HG02981 (cell line): ENCODE measurements at regions not wholly inside any gene's neighbourhood (a gene's known extent, or its start where the extent isn't known, plus 50 kb on each side); places are given as distances from the start of the nearest gene placed in this dataset.

ENCODE experiments used
- ATAC-seq: cut with Tn5 transposase; IDR thresholded peaks from one replicate; pipeline ENCODE4 v1.9.1; 2021; ENCODE audit warnings: mild to moderate bottlenecking, moderate library complexity; ENCODE audit not compliant: unreplicated experiment

DNA sequence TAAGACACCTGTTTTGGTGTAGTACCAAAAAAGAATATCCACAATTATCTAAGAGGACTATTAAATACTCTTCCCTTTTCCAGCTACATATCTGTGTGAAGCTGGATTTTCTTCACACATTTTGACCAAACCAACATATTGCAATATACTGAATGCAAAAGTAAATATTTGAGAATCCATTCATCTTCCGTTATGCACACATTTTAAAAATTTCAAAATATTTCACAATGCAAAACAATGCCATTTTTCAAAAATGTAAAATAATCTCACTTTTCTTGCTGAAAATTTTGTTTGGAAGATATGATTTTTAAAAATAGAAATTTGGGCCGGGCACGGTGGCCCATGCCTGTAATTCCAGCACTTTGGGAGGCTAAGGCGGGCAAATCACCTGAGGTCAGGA lies 133.9 kb upstream of the FUT8 start:
- no peak for ATAC-seq

DNA sequence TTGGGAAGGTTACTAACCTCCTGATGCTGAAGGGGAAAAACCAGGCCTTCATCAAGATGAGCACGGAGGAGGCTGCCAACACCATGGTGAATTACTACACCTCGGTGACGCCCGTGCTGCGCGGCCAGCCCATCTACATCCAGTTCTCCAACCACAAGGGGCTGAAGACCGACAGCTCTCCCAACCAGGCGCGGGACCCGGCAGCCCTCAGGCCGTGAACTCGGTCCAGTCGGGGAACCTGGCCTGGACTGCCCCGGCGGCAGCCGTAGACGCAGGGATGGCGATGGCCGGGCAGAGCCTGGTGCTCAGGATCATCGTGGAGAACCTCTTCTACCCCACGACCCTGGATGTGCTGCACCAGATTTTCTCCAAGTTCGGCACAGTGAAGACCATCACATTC lies 133.0 kb upstream of the FUT8 start:
- no peak for ATAC-seq

DNA sequence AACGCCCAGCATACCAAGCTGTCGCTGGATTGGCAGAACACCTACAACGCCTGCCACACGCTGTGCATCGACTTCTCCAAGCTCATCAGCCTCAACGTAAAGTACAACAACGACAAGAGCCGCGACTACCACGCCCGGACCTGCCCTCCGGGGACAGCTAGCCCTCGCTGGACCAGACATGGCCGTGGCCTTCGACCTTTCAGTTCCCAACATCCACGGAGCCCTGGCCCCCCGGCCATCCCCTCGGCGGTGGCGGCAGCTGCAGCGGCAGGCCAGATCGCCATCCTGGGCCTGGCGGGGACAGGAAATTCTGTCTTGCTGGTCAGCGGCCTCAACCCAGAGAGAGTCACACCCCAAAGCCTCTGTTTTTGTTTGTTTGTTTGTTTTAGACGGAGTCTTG lies 132.6 kb upstream of the FUT8 start:
- ATAC-seq = no peak

DNA sequence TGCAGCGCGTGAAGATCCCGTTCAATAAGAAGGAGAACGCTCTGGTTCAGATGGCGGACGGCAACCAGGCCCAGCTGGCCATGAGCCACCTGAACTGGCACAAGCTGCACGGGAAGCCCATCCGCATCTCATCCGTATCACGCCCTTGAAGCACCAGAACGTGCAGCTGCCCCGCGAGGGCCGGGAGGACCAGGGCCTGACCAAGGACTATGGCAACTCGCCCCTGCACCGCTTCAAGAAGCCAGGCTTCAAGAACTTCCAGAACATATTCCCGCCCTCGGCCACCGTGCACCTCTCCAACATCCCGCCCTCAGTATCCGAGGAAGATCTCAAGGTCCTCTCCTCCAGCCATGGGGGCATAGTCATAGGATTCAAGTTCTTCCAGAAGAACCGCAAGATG lies 131.9 kb upstream of the FUT8 start:
- no peak for ATAC-seq

DNA sequence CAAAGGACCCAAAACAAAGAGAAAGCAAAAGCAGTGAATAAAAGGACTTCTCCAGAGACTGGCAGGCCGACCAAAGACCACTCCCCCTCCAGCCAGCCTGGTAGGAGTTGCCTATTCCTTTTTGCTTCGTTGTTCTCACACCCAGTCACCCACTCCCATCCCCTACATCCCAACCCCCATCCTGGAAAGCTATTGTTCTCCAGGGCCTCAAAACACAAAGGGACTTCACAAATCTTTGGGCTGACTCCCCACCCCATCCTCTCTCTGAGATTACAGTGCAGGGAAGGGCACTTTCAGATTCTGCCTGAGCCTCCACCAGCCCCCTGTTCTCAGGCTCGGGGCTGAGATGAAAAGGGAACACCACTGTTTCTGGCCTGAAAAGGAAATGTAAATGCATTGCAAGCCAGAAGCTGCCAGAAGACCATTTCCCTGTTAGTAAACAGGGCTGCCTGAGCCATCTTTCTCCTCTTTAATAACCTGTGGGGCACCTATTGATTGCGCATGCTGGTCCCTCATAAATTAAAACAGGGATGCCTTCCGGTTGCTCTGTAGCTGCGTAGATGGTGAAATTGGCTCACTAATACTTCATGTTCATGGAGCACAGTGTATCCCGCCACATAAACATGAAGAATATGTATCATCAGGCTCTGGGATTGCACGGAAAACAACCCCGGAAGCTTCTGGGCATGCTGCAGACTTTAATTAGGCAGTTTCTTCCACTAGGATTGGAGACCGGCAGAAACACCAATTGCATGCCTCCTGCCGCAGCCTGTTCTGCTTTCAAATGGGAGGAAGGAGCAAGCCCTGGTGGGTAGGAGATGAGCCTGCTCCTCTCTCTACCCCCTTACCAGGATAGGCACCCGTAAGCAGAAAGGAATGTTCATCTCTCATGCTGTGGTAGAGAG lies 130.3 kb upstream of the FUT8 start:
- no peak for ATAC-seq

DNA sequence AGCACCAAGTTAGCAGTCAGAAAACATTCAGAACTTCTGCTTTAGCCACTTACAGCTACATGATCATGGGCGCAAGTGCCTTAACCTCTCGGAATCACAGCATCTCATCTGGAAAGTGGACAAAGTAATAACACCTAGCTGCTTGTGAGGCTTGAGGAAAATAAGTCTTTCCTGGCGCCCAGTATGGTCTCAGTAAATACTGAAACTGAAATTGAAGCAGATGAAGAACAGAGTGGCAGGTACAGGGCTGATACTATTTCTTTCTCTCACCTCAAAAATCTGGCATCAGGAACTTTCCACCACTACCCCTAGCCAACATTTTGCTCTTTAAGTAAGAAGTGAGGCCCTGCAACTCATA lies 129.7 kb upstream of the FUT8 start:
- ATAC-seq = no peak

DNA sequence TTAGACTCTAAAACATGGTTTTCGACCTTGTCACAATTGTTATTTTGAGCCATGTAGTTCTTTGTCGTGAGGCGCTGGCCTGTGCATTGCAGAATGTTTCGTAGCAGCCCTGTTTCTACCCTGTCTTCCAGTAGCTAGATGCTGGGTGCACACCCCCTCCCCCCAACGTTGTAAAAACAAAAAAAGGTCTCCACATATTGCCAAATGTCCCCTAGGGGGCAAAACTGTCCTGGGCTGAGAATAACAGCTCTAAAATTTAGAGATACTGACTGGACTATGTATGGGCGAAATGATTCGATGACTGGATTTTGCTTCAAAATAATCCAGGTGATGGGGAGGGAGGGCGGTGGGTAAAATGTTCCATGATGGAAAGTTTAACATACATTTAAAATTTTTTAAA lies 126.1 kb upstream of the FUT8 start:
- ATAC-seq = no peak

DNA sequence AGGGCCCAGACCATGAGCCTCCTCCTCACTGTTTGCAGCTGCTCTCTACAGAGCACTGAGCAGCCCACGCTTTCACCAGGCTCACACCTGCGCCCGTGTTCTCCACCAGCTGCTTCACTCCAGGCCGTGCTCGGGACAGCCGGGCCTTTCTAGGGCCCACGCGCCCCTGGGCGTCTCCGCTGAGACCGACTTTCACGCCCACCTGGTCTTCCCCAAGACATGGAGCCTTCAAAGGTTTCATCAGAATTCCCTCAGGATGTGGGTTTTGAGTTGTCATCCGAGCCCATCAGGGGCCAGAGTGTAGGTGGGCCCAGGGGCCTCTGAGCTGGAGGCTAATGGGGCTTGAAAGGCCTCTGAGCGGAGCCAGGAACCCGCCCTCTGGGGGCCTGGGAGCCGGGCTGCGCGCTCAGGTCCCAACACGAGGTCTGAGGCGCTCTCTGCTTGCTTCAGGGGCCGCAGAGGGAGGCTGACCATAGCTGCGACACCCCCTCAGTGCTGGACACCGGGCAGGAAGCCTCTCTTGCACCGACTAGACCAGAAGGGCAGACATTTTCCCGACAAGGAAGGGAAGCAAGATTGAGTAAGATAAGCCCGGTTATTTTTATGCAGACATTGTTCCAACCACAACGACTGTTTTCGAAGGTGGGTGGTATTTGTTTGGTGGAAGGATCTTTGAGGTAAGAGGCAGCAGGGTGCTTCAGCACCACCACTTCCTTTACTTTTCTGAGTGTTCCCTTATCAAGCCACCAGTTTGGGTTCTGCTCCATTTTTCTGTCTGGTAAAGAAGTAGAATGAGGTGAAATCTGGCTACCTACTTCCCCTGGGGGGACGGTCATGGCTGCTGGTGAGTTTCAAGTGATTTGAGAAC lies 125.0 kb upstream of the FUT8 start:
- ATAC-seq = peak; percentile 58

DNA sequence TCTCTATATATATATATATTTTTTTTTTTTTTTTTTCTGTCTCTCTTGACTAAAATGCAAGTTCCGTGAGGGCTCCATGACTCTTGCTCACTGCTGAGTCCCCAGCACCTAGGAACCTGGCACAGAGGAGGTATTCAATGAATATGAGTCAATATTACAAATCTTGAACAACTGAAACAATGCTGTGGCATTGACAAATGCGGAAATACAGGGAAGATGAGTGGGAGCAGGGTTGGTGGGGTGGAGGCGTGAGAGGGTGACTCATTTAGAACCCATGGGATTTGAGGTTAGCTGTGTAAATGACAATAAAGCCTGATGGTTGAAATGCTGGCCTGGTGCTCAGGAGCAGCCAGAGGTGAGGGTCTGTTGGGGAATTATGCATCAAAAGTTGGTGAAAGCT lies 121.7 kb upstream of the FUT8 start:
- ATAC-seq = no peak

DNA sequence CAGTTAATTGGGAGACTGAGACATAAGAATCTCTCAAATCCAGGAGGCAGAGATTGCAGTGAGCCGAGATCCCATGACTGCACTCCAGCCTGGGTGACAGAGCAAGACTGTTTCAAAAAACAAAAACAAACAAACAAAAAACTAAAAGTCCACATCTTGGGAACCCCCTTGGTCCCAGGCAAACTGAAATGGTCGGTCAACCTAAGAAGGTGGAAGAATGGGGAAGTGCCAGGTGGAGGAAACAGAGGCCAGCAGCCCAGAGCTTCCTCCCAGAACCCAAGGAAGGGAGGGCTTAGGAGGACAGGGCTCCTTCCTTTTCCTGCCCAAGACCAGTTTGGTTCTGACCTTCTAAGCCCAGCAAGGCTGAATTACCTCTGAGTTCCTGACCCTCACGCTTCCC lies 121.0 kb upstream of the FUT8 start:
- ATAC-seq = no peak

DNA sequence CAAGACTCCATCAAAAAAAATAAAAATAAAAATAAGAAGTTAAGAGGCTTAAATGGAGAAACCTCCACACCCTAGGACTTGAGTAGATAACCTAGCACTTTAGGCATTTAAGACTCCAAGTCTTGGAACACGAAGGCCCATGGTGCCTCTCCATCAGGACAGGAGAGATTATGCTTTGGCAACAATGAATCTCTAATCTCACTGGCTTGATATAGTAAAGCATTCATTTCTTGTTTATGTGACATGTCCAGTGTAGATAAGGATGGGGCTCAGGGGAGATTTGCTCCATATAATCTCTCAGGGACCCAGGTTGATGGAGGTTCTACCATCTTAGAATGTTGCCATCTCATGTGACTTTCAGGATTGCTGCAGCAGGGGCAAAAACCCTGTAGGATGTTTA lies 117.7 kb upstream of the FUT8 start:
- no peak for ATAC-seq

DNA sequence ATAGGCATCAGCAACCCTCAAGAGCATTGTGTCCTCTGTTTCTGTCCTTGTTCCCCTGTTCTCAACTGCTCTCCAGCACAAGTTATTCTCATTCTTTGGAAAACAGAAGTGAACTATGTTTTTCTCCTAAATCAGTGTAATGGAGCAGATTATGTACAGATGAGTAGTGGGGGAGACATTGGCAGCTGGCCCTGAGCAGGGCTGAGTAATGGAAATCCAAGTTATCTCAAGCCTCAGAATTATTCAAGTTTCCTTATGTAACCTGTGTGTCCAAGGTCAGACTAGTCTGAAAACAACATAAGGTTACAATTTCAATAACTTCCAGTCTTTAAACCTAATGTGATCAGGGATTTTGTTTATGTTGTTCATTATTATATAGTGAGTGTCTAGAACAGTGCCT lies 116.1 kb upstream of the FUT8 start:
- ATAC-seq = no peak

DNA sequence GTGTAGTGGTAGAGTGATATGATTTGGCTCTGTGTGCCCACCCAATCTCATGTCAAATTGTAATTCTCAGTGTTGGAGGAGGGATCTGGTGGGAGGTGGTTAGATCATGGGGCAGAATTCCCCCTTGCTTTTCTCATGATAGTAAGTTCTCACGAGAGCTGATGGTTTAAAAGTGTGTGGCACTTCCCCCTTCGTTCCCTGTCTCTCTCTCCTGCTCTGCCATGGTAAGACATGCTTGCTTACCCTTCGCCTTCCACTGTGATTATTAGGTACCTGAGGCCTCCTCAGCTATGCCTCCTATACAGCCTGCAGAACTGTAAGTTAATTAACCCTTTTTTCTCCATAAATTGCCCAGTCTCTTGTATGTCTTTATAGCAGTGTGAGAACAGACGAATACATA lies 115.7 kb upstream of the FUT8 start:
- no peak for ATAC-seq

DNA sequence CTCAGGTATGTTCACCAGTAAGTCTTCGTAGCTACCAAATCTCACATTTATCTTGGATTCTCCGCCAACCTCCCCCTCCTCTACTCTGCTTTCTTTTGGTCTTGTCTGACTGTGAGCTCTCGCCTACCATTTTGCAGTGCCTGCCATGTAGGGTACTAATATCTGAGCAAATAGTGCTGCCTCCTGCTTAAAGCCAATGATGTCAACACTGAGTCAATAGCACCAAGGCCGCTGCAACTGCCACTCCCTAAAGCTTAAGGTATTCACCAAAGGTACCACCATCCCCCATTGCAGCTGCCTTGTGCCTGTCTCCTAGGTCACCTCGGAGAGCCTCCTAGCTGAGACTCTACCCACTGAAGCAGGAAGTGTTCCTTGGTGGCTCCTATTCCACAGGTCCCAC lies 114.8 kb upstream of the FUT8 start:
- no peak for ATAC-seq

DNA sequence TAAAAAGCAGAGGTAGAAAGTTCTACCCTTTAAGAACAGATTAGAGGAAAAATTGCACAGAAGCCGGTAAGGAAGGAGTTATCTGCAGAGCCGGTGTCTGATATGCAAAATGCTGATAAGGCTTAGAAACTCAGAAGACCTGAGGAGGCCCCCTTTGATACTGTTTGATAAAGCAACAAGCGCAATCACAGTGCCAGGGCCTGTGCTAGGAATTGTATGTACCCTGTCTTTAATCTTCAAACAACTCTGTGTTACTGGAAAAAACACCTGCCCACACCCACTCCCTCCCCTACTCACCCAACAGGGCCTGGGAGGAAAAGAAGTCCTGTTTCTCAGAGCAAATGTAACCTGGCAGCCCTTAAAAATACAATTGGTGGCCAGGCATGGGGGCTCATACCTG lies 112.7 kb upstream of the FUT8 start:
- no peak for ATAC-seq

DNA sequence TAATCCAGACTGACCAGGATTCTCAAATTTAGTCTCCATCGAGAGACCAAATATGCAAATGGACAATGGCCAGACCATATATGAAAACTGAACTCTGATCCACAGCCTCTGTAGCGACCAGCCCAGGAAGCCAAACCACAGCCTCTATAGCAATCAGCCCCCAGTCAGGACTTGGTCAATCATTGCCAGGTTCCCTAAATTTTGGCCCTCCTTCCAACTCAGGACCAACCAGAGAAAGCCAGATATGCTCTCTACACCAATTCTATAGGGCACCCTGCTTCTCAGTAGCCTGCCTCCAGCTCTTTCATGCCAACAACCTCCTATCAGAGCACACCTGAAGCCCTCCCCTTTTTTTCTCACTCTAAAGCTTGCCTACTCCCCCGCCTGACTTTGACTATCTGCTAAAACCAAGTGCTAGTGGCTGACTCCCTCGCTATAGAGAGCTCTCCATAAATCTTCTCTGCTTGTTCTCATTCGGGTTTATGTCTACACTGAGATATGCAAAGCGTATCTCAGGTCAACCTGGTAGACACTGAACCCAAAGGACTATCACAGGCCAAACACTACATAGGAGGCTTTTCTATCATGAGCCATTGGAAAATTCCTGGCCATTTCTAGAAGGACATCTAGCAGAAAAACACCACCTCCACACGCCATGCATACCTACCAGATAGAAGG lies 110.5 kb upstream of the FUT8 start:
- peak; percentile 67 for ATAC-seq

DNA sequence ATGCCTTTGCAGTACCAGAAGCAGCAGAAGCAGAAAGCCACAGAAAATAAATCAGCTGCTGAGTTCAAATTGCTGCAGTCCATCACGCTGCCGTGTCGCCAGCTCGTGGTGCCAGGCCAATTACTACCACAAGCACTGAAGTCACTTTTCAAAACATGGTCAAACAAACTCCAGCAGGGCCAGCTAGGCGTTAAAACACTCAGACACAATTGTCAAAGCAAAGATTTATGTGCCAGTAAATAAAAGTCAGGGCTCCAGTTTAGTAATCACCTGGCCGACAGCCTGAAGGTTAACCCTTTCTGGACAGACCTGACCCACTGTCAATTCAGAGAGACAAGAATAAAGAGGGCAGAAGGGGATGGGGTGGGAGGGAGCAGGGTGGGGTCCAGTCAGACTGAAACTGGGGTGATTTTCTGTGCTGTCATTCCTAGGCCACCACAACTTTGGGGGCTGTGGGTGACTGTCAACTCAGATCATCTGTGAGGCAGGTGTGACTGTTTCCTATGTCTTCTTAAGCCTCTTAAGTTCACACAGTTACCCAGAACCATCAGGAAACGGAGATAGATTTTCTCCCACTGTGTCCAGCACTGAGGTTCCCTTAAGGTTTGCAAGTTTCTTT lies 109.8 kb upstream of the FUT8 start:
- peak; percentile 49 for ATAC-seq

DNA sequence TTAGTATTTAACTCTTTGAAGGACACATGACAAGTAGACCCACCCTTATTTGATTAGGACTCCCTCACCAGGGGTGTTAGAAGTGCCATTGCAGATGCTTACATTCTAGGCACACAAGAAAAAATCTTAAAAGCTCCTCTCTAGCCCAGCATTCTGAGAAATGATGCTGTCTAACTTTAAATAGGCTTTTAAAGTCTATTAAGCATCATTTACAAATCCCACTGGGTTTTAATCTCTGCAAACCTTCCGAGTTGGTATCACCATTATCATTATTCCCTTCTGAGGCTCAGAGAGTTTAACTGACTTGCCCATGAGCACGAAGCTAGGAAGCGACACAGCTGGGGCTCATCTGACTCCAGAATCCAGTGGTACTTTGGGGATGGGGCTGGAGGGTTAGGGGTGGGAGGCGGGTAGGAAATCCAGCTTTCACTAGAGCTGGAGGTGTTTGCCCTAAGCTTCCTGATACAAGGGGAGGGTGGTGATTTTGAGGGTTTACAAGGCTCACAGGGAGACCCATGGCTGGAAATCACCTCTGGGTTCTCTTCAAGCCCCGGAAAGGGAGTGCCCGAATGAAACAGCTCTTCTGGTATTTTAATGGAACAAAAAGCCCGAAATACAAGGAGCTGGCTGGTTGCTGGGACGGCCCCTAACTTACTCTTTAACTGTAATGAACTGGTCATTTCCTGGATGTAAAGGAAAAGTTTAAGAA lies 109.2 kb upstream of the FUT8 start:
- no peak for ATAC-seq

DNA sequence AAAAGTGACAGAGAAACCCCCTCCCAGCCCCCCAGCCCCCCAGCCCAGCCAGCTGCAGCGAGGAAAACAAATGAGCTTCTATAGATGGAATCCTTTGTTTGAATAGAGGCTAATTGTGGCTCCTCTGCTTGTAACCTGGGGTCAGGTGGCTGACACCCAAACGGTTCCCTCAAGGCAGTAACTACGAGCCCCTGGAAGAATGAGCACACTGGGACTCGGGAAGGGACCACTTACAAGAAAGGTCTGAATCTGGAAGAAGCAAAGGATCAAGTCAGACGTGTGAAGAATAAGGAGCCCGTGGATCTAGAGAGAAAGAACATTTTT lies 108.7 kb upstream of the FUT8 start:
- no peak for ATAC-seq

DNA sequence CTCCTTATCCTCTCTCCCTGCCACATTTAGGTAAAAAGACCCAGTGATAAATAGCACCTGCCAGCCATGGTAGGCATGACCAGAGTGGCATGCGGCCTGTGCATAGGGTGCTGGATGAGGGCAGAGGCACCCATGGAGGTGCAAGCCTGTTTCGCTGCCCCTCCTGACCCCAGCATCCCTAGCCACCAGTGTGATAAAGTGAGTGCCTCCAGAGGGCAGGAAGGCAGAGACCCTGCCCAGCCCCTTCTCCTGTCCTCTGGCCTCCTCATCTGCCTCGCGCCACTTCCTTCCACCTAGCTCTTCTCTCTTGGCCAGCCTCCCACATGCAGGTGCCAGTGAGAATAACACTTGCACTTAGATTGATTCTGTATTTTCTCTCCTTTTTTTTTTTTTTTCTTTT lies 108.3 kb upstream of the FUT8 start:
- no peak for ATAC-seq

DNA sequence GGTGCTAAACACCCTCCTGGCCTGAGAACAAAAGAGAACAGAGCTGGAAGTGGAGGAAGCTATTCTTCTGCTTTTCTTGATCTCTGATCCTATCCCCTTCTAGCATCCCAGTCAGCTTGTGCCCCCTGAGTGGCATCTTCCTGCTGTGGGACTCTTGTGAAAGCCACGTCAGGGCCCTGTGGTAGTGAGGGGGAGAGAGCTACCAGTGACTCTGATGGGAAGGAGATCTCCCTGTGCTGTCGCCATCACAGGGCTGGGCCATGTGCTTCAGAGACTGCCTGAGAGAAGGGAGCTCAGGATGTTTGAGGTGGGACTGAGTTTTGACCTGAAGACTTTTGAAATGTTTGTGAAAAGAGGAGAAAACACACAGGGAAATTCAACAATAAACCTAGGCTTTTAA lies 107.6 kb upstream of the FUT8 start:
- no peak for ATAC-seq
